IMR-90 (cell line): ENCODE measurements at regions not wholly inside any gene's neighbourhood (a gene's known extent, or its start where the extent isn't known, plus 50 kb on each side); places are given as distances from the start of the nearest gene placed in this dataset.

Experiments
- ATAC-seq: fragments of 200-7000 bp; cut with Tn5 transposase; 2 replicates; pipeline ENCODE4 v1.9.1; 2020; ENCODE audit warnings: low read depth, mild to moderate bottlenecking, moderate library complexity
- BruUV-seq: library from RNA; stranded (reverse); fragments of 400-500 nt; replicated peaks from 2 replicates; lab custom pipeline; 2021; lab: Mats Ljungman, UMichigan
- CTCF ChIA-PET: fragments of 300-600 bp; formaldehyde crosslinking; extraction: SDS; loops from one replicate; lab custom pipeline; 2021; ENCODE audit warnings: antibody characterized with exemption; lab: Yijun Ruan, JAX
- POLR2A ChIA-PET: fragments of 300-600 bp; sonication (Branson Sonifier 250); formaldehyde crosslinking; loops from one replicate; lab custom pipeline; 2022; ENCODE audit warnings: antibody characterized with exemption; ENCODE audit not compliant: unreplicated experiment; lab: Charles Lee
- DNase-seq: peaks from one replicate; pipeline ENCODE4 v3.0.0; 2013
- H2AFZ ChIP-seq: replicated peaks from 2 replicates; pipeline ENCODE3; 2013; ENCODE audit warnings: low read length, mild to moderate bottlenecking; ENCODE audit not compliant: poor library complexity
- H2AK5ac ChIP-seq: 2 replicates; pipeline ENCODE4 v1.6.1; 2013; ENCODE audit warnings: low read depth, low read length, inconsistent platforms
- H2AK9ac ChIP-seq: replicated peaks from 2 replicates; pipeline ENCODE3; 2013; ENCODE audit warnings: mild to moderate bottlenecking, low read depth, low read length, moderate library complexity; ENCODE audit not compliant: poor library complexity
- H2BK120ac ChIP-seq: 2 replicates; pipeline ENCODE4 v1.6.1; 2013; ENCODE audit warnings: low read depth, low read length, inconsistent platforms
- H2BK15ac ChIP-seq: 3 replicates; pipeline ENCODE4 v1.6.1; 2013; ENCODE audit warnings: low read depth, low read length, inconsistent platforms
- H2BK20ac ChIP-seq: 2 replicates; pipeline ENCODE4 v1.6.1; 2013; ENCODE audit warnings: low read depth, mild to moderate bottlenecking, inconsistent platforms, low read length, moderate library complexity
- H2BK5ac ChIP-seq: 2 replicates; pipeline ENCODE4 v1.6.1; 2013; ENCODE audit warnings: mild to moderate bottlenecking, low read depth, low read length, inconsistent platforms; ENCODE audit not compliant: poor library complexity, severe bottlenecking
- H3K14ac ChIP-seq: replicated peaks from 2 replicates; pipeline ENCODE4 v1.6.1; 2013; ENCODE audit warnings: low read depth, low read length, inconsistent platforms
- H3K18ac ChIP-seq: 2 replicates; pipeline ENCODE4 v1.6.1; 2013; ENCODE audit warnings: low read depth, low read length, control low read depth
- H3K23ac ChIP-seq: 2 replicates; pipeline ENCODE4 v1.6.1; 2013; ENCODE audit warnings: low read depth, low read length, inconsistent platforms
- H3K27ac ChIP-seq: 2 replicates; pipeline ENCODE4 v1.5.1; 2013; ENCODE audit warnings: mild to moderate bottlenecking, control low read depth, low read length; ENCODE audit not compliant: insufficient read depth
- H3K27me3 ChIP-seq: 2 replicates; pipeline ENCODE4 v1.6.1; 2013; ENCODE audit warnings: low read length; ENCODE audit not compliant: control insufficient read depth, insufficient read depth
- H3K36me3 ChIP-seq: 2 replicates; pipeline ENCODE4 v1.6.1; 2013; ENCODE audit warnings: low read length, mixed read lengths; ENCODE audit not compliant: control insufficient read depth, insufficient read depth
- H3K4ac ChIP-seq: 2 replicates; pipeline ENCODE4 v1.6.1; 2013; ENCODE audit warnings: low read depth, low read length, inconsistent platforms
- H3K4me1 ChIP-seq: 2 replicates; pipeline ENCODE4 v1.6.1; 2013; ENCODE audit warnings: low read length, mixed read lengths; ENCODE audit not compliant: control insufficient read depth, insufficient read depth
- H3K4me2 ChIP-seq: 2 replicates; pipeline ENCODE4 v1.6.1; 2013; ENCODE audit warnings: low read depth, mild to moderate bottlenecking, control low read depth, low read length, moderate library complexity
- H3K4me3 ChIP-seq: 2 replicates; pipeline ENCODE4 v1.5.1; 2013; ENCODE audit warnings: low read depth, mild to moderate bottlenecking, control low read depth, low read length, moderate library complexity; ENCODE audit not compliant: insufficient read depth
- H3K56ac ChIP-seq: 2 replicates; pipeline ENCODE4 v1.6.1; 2013; ENCODE audit warnings: low read length, inconsistent platforms; ENCODE audit not compliant: insufficient read depth; ENCODE audit errors: extremely low read depth
- H3K79me1 ChIP-seq, 2 experiments: 2 replicates each; pipeline ENCODE4 v1.6.1; 2013; ENCODE audit warnings: low read length in 2 of 2, inconsistent platforms in 1 of 2, low read depth in 1 of 2
- H3K9ac ChIP-seq: 2 replicates; pipeline ENCODE4 v1.6.1; 2013; ENCODE audit warnings: low read depth, low read length, control low read depth
- H3K9me1 ChIP-seq: 2 replicates; pipeline ENCODE4 v1.6.1; 2013; ENCODE audit warnings: low read length, inconsistent platforms; ENCODE audit not compliant: insufficient read depth
- H3K9me3 ChIP-seq: 2 replicates; pipeline ENCODE4 v1.6.1; 2013; ENCODE audit warnings: low read length; ENCODE audit not compliant: control insufficient read depth, insufficient read depth
- H4K20me1 ChIP-seq: 2 replicates; pipeline ENCODE4 v1.6.1; 2013; ENCODE audit warnings: low read length, inconsistent platforms; ENCODE audit not compliant: insufficient read depth
- H4K5ac ChIP-seq: 2 replicates; pipeline ENCODE4 v1.6.1; 2013; ENCODE audit warnings: mild to moderate bottlenecking, low read depth, low read length, control low read depth
- H4K8ac ChIP-seq, 2 experiments: 2 replicates each; pipeline ENCODE4 v1.6.1; 2013; ENCODE audit warnings: low read depth in 2 of 2, low read length in 2 of 2, control low read depth in 1 of 2, inconsistent platforms in 1 of 2
- H4K91ac ChIP-seq: 2 replicates; pipeline ENCODE4 v1.6.1; 2013; ENCODE audit warnings: low read depth, low read length, inconsistent platforms; ENCODE audit not compliant: insufficient read depth
- CTCF ChIP-seq: conservative IDR thresholded peaks from 2 replicates; pipeline ENCODE4 v1.5.1; 2012; ENCODE audit warnings: mild to moderate bottlenecking, low read depth, low read length, improper control_type of control experiment
- POLR2A ChIP-seq: IDR thresholded peaks from 2 replicates; pipeline ENCODE4 v1.6.1; 2012; ENCODE audit warnings: mild to moderate bottlenecking, low read depth, low read length
- RCOR1 ChIP-seq: IDR thresholded peaks from 2 replicates; pipeline ENCODE4 v1.6.1; 2012; ENCODE audit warnings: mild to moderate bottlenecking, low read length, improper control_type of control experiment; ENCODE audit not compliant: insufficient replicate concordance
- WGBS, 2 experiments: methylation state at CpG; one replicate each; pipeline versions ENCODE4 v1.1.5 to v1.1.7; 2013; ENCODE audit warnings: missing lambda C conversion rate in 2 of 2; ENCODE audit not compliant: insufficient read length in 1 of 2; ENCODE audit errors: extremely low coverage in 2 of 2; 5-methylcytosine and 5-hydroxymethylcytosine counted together
- dilution Hi-C: fragments of 300-500 bp; cut with HindIII; formaldehyde crosslinking; loops from one replicate; pipeline ENCODE4 v1.14.3; 2018; ENCODE audit warnings: low sequenced_read_pairs; ENCODE audit not compliant: unreplicated experiment
- in situ Hi-C: fragments of 300-500 bp; cut with MboI; formaldehyde crosslinking; loops from 3 replicates; pipeline ENCODE4 v1.14.3; 2019; ENCODE audit warnings: low sequenced_read_pairs, inconsistent platforms, mixed read lengths
- intact Hi-C: fragments of 100-400 bp; cut with micrococcal nuclease; formaldehyde crosslinking; loops from 2 replicates; pipeline ENCODE4 v1.10.0; 2022

DNA sequence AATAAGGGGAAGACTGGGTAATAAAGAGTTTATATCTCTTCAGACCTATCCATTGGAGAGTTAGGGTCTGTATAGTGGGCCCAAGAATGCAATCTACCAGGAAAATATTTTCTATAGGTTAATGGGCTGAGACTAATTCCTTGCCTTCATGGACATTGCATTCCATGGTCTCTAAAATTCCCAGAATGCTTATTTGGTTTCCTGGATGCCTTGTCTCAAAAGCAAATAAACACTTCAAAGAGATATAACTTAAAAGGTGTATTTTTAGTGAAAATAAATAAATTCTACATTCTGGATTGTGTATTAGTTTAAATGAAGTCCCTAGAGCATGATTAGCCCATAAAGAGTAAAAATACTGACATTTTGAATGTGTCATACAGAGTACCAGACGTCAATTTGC is 550.1 kb upstream of the PKN2 start:
- no peak overlapping the region for H3K9ac ChIP-seq
- no peak overlapping the region for H2BK15ac ChIP-seq
- no peak overlapping the region for H3K4me3 ChIP-seq
- CTCF ChIA-PET = no interaction called here
- no peak overlapping the region for H2BK120ac ChIP-seq
- no peaks in the 10 kb centered on the region for H3K4me1 ChIP-seq
- no peak for DNase-seq
- no peak overlapping the region for H4K91ac ChIP-seq
- WGBS, 2 experiments = no CpG with 5 or more reads among the region's 1 CpG
- H3K4ac ChIP-seq = no peak overlapping the region
- H2BK20ac ChIP-seq = no peak overlapping the region
- no peak overlapping the region for H3K27ac ChIP-seq
- no peak overlapping the region for H2AK9ac ChIP-seq
- dilution Hi-C loops = no loop called here
- in situ Hi-C loops = no loop called here
- no peaks in the 10 kb centered on the region for H3K9me3 ChIP-seq
- intact Hi-C loops = no loop called here
- no peak overlapping the region for H2AK5ac ChIP-seq
- no peak overlapping the region for H3K14ac ChIP-seq
- no peak overlapping the region for H2BK5ac ChIP-seq
- no peak overlapping the region for H4K8ac ChIP-seq
- TF ChIP-seq RCOR1 = no peak
- no peak for TF ChIP-seq POLR2A
- TF ChIP-seq CTCF = no peak
- no peak for ATAC-seq
- no peaks in the 10 kb centered on the region for H3K27me3 ChIP-seq
- H3K36me3 ChIP-seq = no peaks in the 10 kb centered on the region
- H3K18ac ChIP-seq = no peak overlapping the region
- BruUV-seq = no TSS peak
- no peaks in the 10 kb centered on the region for H3K79me1 ChIP-seq
- no peak overlapping the region for H2AFZ ChIP-seq
- no peaks in the 10 kb centered on the region for H3K9me1 ChIP-seq
- H4K5ac ChIP-seq = no peak overlapping the region
- no peak overlapping the region for H3K56ac ChIP-seq
- no peaks in the 10 kb centered on the region for H4K20me1 ChIP-seq
- POLR2A ChIA-PET = no interaction called here
- no peak overlapping the region for H3K23ac ChIP-seq
- H3K4me2 ChIP-seq = no peak overlapping the region
